Mesenchymal stem cell (in vitro differentiated cells and primary cell): ENCODE measurements at regions not wholly inside any gene's neighbourhood (a gene's known extent, or its start where the extent isn't known, plus 50 kb on each side); places are given as distances from the start of the nearest gene placed in this dataset.

Experiments
- DNase-seq: peaks from one replicate; pipeline ENCODE4 v3.0.0-alpha.2; 2013
- H2AFZ ChIP-seq: one replicate; pipeline ENCODE4 v1.6.1; 2013; ENCODE audit warnings: low read depth, mild to moderate bottlenecking, control low read depth, inconsistent platforms, low read length, moderate library complexity
- H2AK5ac ChIP-seq: 2 replicates; pipeline ENCODE4 v1.6.1; 2013; ENCODE audit warnings: low read length, moderate library complexity, mild to moderate bottlenecking, inconsistent platforms; ENCODE audit not compliant: severe bottlenecking
- H2BK120ac ChIP-seq: one replicate; pipeline ENCODE4 v1.6.1; 2013; ENCODE audit warnings: low read depth, mild to moderate bottlenecking, inconsistent platforms, low read length, moderate library complexity
- H2BK12ac ChIP-seq, 2 experiments: one replicate each; pipeline ENCODE4 v1.6.1; 2013; ENCODE audit warnings: inconsistent platforms in 2 of 2, low read length in 2 of 2, mild to moderate bottlenecking in 2 of 2, moderate library complexity in 2 of 2, control low read depth in 1 of 2
- H2BK15ac ChIP-seq: one replicate; pipeline ENCODE4 v1.6.1; 2013; ENCODE audit warnings: mild to moderate bottlenecking, low read depth, inconsistent platforms; ENCODE audit not compliant: poor library complexity, severe bottlenecking
- H2BK5ac ChIP-seq: 2 replicates; pipeline ENCODE4 v1.6.1; 2013; ENCODE audit warnings: low read depth, mild to moderate bottlenecking, low read length, control low read depth, inconsistent platforms; ENCODE audit not compliant: poor library complexity, severe bottlenecking
- H3K14ac ChIP-seq, 2 experiments: one replicate each; pipeline ENCODE4 v1.6.1; 2013; ENCODE audit warnings: inconsistent platforms in 2 of 2, low read length in 2 of 2, control low read depth in 1 of 2, mild to moderate bottlenecking in 1 of 2, moderate library complexity in 1 of 2
- H3K18ac ChIP-seq, 2 experiments: one replicate each; pipeline ENCODE4 v1.6.1; 2013; ENCODE audit warnings: inconsistent platforms in 2 of 2, low read length in 2 of 2, control low read depth in 1 of 2, low read depth in 1 of 2, mild to moderate bottlenecking in 1 of 2
- H3K23ac ChIP-seq, 2 experiments: one replicate each; pipeline ENCODE4 v1.6.1; 2013; ENCODE audit warnings: inconsistent platforms in 2 of 2, low read length in 2 of 2, mild to moderate bottlenecking in 2 of 2, moderate library complexity in 2 of 2, control low read depth in 1 of 2
- H3K27ac ChIP-seq: 2 replicates; pipeline ENCODE4 v1.5.1; 2013; ENCODE audit warnings: mild to moderate bottlenecking, moderate library complexity, low read length, control low read depth, inconsistent platforms; ENCODE audit not compliant: poor library complexity, severe bottlenecking
- H3K27me3 ChIP-seq, 2 experiments: 2 replicates each; pipeline versions ENCODE4 v1.6.1 to v1.7.0; 2013; ENCODE audit warnings: low read length in 2 of 2, mild to moderate bottlenecking in 2 of 2, moderate library complexity in 2 of 2, control low read depth in 1 of 2, inconsistent platforms in 1 of 2; ENCODE audit not compliant: control insufficient read depth in 1 of 2, insufficient read depth in 1 of 2
- H3K36me3 ChIP-seq, 2 experiments: 2 replicates each; pipeline versions ENCODE4 v1.6.1 to v1.7.0; 2013; ENCODE audit warnings: low read length in 2 of 2, control low read depth in 1 of 2, inconsistent platforms in 1 of 2, low read depth in 1 of 2, mild to moderate bottlenecking in 1 of 2; ENCODE audit not compliant: insufficient read depth in 2 of 2, control insufficient read depth in 1 of 2
- H3K4ac ChIP-seq, 2 experiments: one replicate each; pipeline ENCODE4 v1.6.1; 2013; ENCODE audit warnings: inconsistent platforms in 2 of 2, low read length in 2 of 2, mild to moderate bottlenecking in 2 of 2, moderate library complexity in 2 of 2, control low read depth in 1 of 2, low read depth in 1 of 2
- H3K4me1 ChIP-seq: 2 replicates; pipeline ENCODE4 v1.6.1; 2013; ENCODE audit warnings: low read depth, low read length, control low read depth; ENCODE audit not compliant: control insufficient read depth, insufficient read depth
- H3K4me2 ChIP-seq: 2 replicates; pipeline ENCODE4 v1.6.1; 2013; ENCODE audit warnings: low read length, mild to moderate bottlenecking, inconsistent platforms; ENCODE audit not compliant: poor library complexity, severe bottlenecking
- H3K4me3 ChIP-seq, 2 experiments: 2 replicates each; pipeline versions ENCODE4 v1.5.1 to v1.7.0; 2013; ENCODE audit warnings: low read length in 2 of 2, mild to moderate bottlenecking in 2 of 2, control low read depth in 1 of 2, low read depth in 1 of 2; ENCODE audit not compliant: insufficient read depth in 1 of 2
- H3K79me1 ChIP-seq: replicated peaks from 2 replicates; pipeline ENCODE4 v1.6.1; 2013; ENCODE audit warnings: mild to moderate bottlenecking, control low read depth, low read length, inconsistent platforms; ENCODE audit not compliant: poor library complexity, severe bottlenecking
- H3K9ac ChIP-seq: 2 replicates; pipeline ENCODE4 v1.7.0; 2013; ENCODE audit warnings: mild to moderate bottlenecking, low read length, moderate library complexity
- H3K9me3 ChIP-seq: 2 replicates; pipeline ENCODE4 v1.7.0; 2013; ENCODE audit warnings: mild to moderate bottlenecking, low read length; ENCODE audit not compliant: control insufficient read depth
- H4K8ac ChIP-seq: one replicate; pipeline ENCODE4 v1.6.1; 2013; ENCODE audit warnings: inconsistent platforms, mild to moderate bottlenecking, low read length, moderate library complexity
- H4K91ac ChIP-seq: one replicate; pipeline ENCODE4 v1.6.1; 2013; ENCODE audit warnings: mild to moderate bottlenecking, low read length, inconsistent platforms
- WGBS: methylation state at CpG from one replicate; pipeline ENCODE4 v1.1.7; 2013; ENCODE audit warnings: mixed read lengths; 5-methylcytosine and 5-hydroxymethylcytosine counted together

DNA sequence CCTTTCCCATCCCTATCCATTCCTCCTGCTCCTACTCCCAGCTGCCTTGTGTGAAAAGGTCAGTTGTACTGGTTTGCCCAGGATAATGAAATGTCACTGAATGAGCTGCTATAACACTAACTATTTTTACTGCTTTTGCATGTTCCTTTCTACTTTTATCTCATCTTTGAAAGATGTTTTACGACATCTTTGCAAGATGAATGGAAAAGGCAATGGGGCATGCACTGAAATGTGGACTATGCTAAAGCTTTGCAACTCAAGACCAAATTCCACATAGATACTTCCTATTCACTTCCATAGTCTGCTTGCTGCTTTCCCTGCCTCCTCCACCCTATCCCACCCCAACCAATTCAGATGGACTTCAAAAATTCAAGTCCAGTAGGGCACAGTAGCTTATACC lies 111.3 kb downstream of the SETD4 start:
- no peak overlapping the region for H3K27ac ChIP-seq
- no peak overlapping the region for H2BK12ac ChIP-seq
- H3K9ac ChIP-seq: no peak overlapping the region
- no peak overlapping the region for H3K14ac ChIP-seq
- 68% methylated on average over 1 of the region's 1 CpG for WGBS
- no peak overlapping the region for H2BK5ac ChIP-seq
- H3K79me1 ChIP-seq: no peaks in the 10 kb centered on the region
- no peak overlapping the region for H3K4me2 ChIP-seq
- no peak overlapping the region for H4K91ac ChIP-seq
- no peaks in the 10 kb centered on the region for H3K4me1 ChIP-seq
- no peak overlapping the region for H3K23ac ChIP-seq
- no peak overlapping the region for H4K8ac ChIP-seq
- no peak overlapping the region for H2BK120ac ChIP-seq
- no peak overlapping the region for H3K4ac ChIP-seq
- no peaks in the 10 kb centered on the region for H3K36me3 ChIP-seq
- H3K27me3 ChIP-seq: peaks cover 2 to 16% of the 10 kb centered on the region in 2 experiments
- no peak overlapping the region for H3K18ac ChIP-seq
- H3K4me3 ChIP-seq: no peak overlapping the region
- H2BK15ac ChIP-seq: no peak overlapping the region
- no peak for DNase-seq
- H2AK5ac ChIP-seq: no peak overlapping the region
- no peak overlapping the region for H2AFZ ChIP-seq
- no peaks in the 10 kb centered on the region for H3K9me3 ChIP-seq

DNA sequence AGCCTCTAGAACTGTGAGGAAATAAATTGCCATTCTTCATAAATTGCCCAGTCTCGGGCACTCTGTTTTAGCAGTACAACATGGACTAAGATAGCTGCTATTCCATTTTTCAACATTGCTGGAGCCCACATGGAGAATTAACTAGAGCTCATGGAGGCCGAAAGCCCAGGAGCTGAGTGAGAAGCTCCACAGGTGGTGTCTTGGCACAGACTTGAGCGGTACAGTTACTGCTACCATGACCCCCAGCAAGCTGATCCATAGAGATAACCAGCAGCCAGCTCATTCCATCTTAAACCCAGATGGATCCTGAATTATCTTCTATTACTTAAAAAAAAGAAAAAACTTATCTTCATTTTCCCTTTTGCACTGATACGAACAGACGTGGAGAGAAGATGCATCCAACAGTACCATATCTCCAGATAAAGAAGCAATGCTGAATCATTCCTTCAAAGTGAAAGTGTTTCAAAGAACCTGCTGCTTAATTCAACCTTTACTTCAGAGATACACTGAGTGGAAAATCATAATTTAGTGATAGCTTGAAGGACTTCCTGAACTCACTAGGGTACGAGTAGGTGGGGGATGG lies 115.1 kb downstream of the SETD4 start:
- H3K79me1 ChIP-seq: no peaks in the 10 kb centered on the region
- H3K27ac ChIP-seq: no peak overlapping the region
- 97% methylated on average over 5 of the region's 6 CpGs for WGBS
- H3K14ac ChIP-seq: no peak overlapping the region
- H3K36me3 ChIP-seq: no peaks in the 10 kb centered on the region
- H2BK15ac ChIP-seq: peak overlapping the region; percentile 19
- no peak for DNase-seq
- no peak overlapping the region for H3K4me2 ChIP-seq
- no peak overlapping the region for H4K91ac ChIP-seq
- no peak overlapping the region for H2BK120ac ChIP-seq
- H2AFZ ChIP-seq: no peak overlapping the region
- no peak overlapping the region for H3K23ac ChIP-seq
- no peak overlapping the region for H3K18ac ChIP-seq
- H3K4ac ChIP-seq: no peak overlapping the region
- H4K8ac ChIP-seq: no peak overlapping the region
- H3K4me1 ChIP-seq: no peaks in the 10 kb centered on the region
- H3K4me3 ChIP-seq: no peak overlapping the region
- no peak overlapping the region for H2AK5ac ChIP-seq
- no peak overlapping the region for H3K9ac ChIP-seq
- H3K9me3 ChIP-seq: no peaks in the 10 kb centered on the region
- no peak overlapping the region for H2BK12ac ChIP-seq
- H3K27me3 ChIP-seq: peaks cover 0 to 9% of the 10 kb centered on the region in 2 experiments
- no peak overlapping the region for H2BK5ac ChIP-seq

GRCh38 chr21:35943752-35944151 lies 116.6 kb downstream of the SETD4 start:
- Histone ChIP-seq H3K27me3 (peaks cover 0 to 9% of the 10 kb centered on the region in 2 experiments), H2BK15ac (no peak overlapping the region), H3K27ac (no peak overlapping the region), H3K4ac (no peak overlapping the region), H2BK12ac (no peak overlapping the region), H3K9ac (no peak overlapping the region), H4K91ac (no peak overlapping the region), H3K18ac (no peak overlapping the region), H3K79me1 (no peaks in the 10 kb centered on the region), H4K8ac (no peak overlapping the region), H3K4me1 (no peaks in the 10 kb centered on the region), H3K23ac (no peak overlapping the region), H2AFZ (no peak overlapping the region), H2BK5ac (no peak overlapping the region), H3K4me3 (no peak overlapping the region), H2BK120ac (no peak overlapping the region), H3K4me2 (no peak overlapping the region), H2AK5ac (no peak overlapping the region), H3K9me3 (no peaks in the 10 kb centered on the region), H3K36me3 (no peaks in the 10 kb centered on the region), H3K14ac (no peak overlapping the region)
- DNase-seq: no peak
- WGBS: 98% methylated on average over 3 of the region's 3 CpGs

GRCh38 chr21:35942211-35943144 lies 117.8 kb downstream of the SETD4 start:
- 80% methylated on average over 6 of the region's 8 CpGs for WGBS

More at GRCh38 chr21:35942211-35943144, 117.8 kb downstream of the SETD4 start:
- Histone ChIP-seq H2BK12ac (no peak overlapping the region), H2BK120ac (no peak overlapping the region), H3K9me3 (no peaks in the 10 kb centered on the region), H3K4me3 (no peak overlapping the region), H2BK15ac (no peak overlapping the region), H3K14ac (peak overlapping the region in 1 of 2 experiments; percentile 6), H3K23ac (no peak overlapping the region), H3K79me1 (no peaks in the 10 kb centered on the region), H3K27ac (no peak overlapping the region), H4K91ac (no peak overlapping the region), H3K4ac (no peak overlapping the region), H2AK5ac (no peak overlapping the region), H2AFZ (no peak overlapping the region), H3K4me1 (no peaks in the 10 kb centered on the region), H2BK5ac (no peak overlapping the region), H3K9ac (no peak overlapping the region), H3K36me3 (no peaks in the 10 kb centered on the region), H4K8ac (no peak overlapping the region), H3K4me2 (no peak overlapping the region), H3K27me3 (peaks cover 0 to 9% of the 10 kb centered on the region in 2 experiments), H3K18ac (no peak overlapping the region)
- no peak for DNase-seq
